ENCODE measurements at regions not wholly inside any gene's neighbourhood (a gene's known extent, or its start where the extent isn't known, plus 50 kb on each side); places are given as distances from the start of the nearest gene placed in this dataset.

- TF ChIP-seq, protein P1, sequence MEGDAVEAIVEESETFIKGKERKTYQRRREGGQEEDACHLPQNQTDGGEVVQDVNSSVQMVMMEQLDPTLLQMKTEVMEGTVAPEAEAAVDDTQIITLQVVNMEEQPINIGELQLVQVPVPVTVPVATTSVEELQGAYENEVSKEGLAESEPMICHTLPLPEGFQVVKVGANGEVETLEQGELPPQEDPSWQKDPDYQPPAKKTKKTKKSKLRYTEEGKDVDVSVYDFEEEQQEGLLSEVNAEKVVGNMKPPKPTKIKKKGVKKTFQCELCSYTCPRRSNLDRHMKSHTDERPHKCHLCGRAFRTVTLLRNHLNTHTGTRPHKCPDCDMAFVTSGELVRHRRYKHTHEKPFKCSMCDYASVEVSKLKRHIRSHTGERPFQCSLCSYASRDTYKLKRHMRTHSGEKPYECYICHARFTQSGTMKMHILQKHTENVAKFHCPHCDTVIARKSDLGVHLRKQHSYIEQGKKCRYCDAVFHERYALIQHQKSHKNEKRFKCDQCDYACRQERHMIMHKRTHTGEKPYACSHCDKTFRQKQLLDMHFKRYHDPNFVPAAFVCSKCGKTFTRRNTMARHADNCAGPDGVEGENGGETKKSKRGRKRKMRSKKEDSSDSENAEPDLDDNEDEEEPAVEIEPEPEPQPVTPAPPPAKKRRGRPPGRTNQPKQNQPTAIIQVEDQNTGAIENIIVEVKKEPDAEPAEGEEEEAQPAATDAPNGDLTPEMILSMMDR (IDR thresholded peaks at IDR 0.05): no peak
- H3K9ac ChIP-seq (ENCODE audit: low read depth in 2 of 2, low read length in 2 of 2): no peak overlapping the region
- no peak overlapping the region for H3K27ac ChIP-seq
- H3K4me3 ChIP-seq: no peak overlapping the region
- H3K9me3 ChIP-seq: no peaks in the 10 kb centered on the region
- intact Hi-C loops (cut with DNase I): no loop called here
- DNase-seq: no peak
- H3K36me3 ChIP-seq: no peaks in the 10 kb centered on the region
- H3K27me3 ChIP-seq: no peaks in the 10 kb centered on the region
- H3K4me1 ChIP-seq: no peaks in the 10 kb centered on the region
These were observed 252.4 kb upstream of the DAPK1 start for GRCh38 chr9:87245271-87245670.

DNA sequence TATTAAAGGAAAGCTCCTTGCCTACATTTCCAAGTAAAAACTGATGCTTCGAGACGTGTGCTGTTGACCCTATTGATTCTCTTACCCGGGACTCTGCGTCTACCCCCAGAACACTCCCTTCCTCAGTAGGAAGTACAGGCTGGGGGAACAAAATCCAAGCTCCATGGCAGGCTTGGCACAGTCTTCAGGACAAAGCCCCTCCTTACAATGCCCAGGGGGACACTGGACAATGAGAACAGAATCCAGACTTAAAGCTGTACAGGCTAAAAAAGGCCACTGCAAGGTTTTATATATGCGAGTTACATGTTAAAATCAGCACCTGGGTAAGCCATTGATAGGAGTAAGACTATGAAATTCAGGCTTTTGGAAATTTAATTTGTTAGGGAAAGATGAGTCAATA, 250.6 kb upstream of the DAPK1 start:
- TF ChIP-seq, protein P1 (IDR thresholded peaks at IDR 0.05): no peak

DNA sequence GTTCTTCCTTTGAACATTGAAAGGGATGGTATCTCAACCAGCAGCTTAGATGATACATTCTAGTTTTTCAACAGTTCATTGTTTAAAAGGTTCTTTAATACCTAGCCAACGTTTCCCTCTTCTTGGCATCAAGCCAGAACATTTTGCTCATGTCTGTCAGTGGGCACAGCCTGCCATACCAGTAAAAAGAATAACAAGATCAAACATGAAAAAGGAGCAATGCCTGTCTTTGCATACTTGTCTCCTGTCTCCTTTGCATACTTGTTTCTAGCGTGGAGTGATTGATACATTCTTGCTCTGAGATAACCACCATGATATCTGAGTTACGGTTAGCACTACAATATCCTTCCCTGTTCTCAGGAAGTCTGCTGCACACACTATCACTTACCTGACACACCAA, 248.6 kb upstream of the DAPK1 start:
- no peaks in the 10 kb centered on the region for H3K4me1 ChIP-seq
- H3K36me3 ChIP-seq: no peaks in the 10 kb centered on the region
- H3K9ac ChIP-seq (ENCODE audit: low read depth in 2 of 2, low read length in 2 of 2): no peak overlapping the region
- no peaks in the 10 kb centered on the region for H3K9me3 ChIP-seq
- TF ChIP-seq, protein P1 (IDR thresholded peaks at IDR 0.05): no peak
- H3K4me3 ChIP-seq: no peak overlapping the region
- intact Hi-C loops (cut with DNase I): no loop called here
- no peak for DNase-seq
- H3K27me3 ChIP-seq: no peaks in the 10 kb centered on the region
- no peak overlapping the region for H3K27ac ChIP-seq

More for the DNA sequence above, 250.6 kb upstream of the DAPK1 start:
- intact Hi-C loops (cut with DNase I): no loop called here
- H3K36me3 ChIP-seq: no peaks in the 10 kb centered on the region
- no peak overlapping the region for H3K27ac ChIP-seq
- no peaks in the 10 kb centered on the region for H3K9me3 ChIP-seq
- no peaks in the 10 kb centered on the region for H3K27me3 ChIP-seq
- no peak for DNase-seq
- no peak overlapping the region for H3K4me3 ChIP-seq
- no peak overlapping the region for H3K9ac ChIP-seq (ENCODE audit: low read depth in 2 of 2, low read length in 2 of 2)
- no peaks in the 10 kb centered on the region for H3K4me1 ChIP-seq

- Histone ChIP-seq H3K9ac (ENCODE audit: low read depth in 2 of 2, low read length in 2 of 2) (no peak overlapping the region), H3K27ac (no peak overlapping the region), H3K27me3 (no peaks in the 10 kb centered on the region), H3K36me3 (no peaks in the 10 kb centered on the region), H3K4me3 (no peak overlapping the region), H3K4me1 (no peaks in the 10 kb centered on the region), H3K9me3 (no peaks in the 10 kb centered on the region)
- DNase-seq: no peak
- intact Hi-C loops (cut with DNase I): no loop called here
- TF ChIP-seq, protein P1 (IDR thresholded peaks at IDR 0.05): no peak
These were observed 247.5 kb upstream of the DAPK1 start for GRCh38 chr9:87250205-87250604.

- intact Hi-C loops (cut with DNase I): no loop called here
- H3K36me3 ChIP-seq: no peaks in the 10 kb centered on the region
- H3K27ac ChIP-seq: no peak overlapping the region
- H3K27me3 ChIP-seq: no peaks in the 10 kb centered on the region
- no peaks in the 10 kb centered on the region for H3K9me3 ChIP-seq
- H3K4me1 ChIP-seq: no peaks in the 10 kb centered on the region
- DNase-seq: no peak
- TF ChIP-seq, protein P1 (IDR thresholded peaks at IDR 0.05): no peak
- no peak overlapping the region for H3K4me3 ChIP-seq
- no peak overlapping the region for H3K9ac ChIP-seq (ENCODE audit: low read depth in 2 of 2, low read length in 2 of 2)
These were observed 242.1 kb upstream of the DAPK1 start for GRCh38 chr9:87255431-87256155.
